ENCODE measurements at regions not wholly inside any gene's neighbourhood (a gene's known extent, or its start where the extent isn't known, plus 50 kb on each side); places are given as distances from the start of the nearest gene placed in this dataset.
"Not testable (repeated sequence)": the region's sequence is repeated elsewhere in the genome, so short reads cannot be mapped to it uniquely, and the experiment has no call there.

DNA sequence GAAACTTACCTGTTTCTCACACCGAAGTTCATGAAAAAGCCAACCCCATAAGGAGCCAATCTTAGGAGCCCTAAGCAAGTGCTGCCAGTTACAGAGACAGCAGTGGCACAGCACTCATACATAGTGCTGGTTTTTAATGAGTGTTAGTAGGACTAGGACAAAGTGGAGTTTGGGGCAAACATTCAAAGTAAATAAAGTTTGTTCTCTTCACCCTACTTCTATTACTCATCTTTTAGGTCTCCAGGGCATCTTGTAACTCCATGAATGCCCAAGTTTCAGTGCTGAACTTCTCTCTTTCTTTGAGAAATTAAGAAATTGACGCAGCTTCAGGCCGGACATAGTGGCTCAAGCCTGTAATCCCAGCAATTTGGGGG, 584.7 kb downstream of the EBF1 start:
- DNase-seq = no peak

DNA sequence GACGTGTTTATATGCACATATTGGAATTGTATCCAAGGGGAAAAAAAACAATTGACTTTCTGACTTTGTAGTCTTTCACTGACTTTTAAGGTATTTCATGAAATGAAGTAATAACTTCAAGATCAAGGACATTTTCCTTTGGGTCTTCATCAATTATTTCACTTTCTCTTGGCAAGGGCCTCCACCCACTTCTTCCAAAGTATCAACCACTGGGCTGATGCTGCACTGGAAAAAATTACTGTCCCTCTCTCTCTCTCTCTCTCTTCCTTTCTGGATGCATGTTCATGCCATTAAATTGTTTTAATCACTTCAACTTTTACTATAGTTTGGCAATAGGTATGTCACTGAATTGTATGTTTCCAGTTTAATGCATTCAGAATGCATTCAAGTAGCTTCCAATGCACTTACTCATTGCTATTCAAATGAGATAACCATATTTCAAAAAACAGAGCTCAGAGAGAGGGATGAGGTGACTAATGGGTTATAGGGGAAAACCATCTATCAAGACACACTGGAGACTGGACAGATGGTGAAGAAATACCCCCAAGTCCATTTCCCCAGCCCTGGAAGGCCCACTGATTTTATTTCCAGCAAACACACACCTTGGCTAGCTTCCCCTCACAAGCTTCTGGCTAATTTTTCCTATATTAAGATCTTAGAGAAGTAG, 585.3 kb downstream of the EBF1 start:
- no peak for DNase-seq

- DNase-seq = no peak
Measured at GRCh38 chr5:158513490-158514318, 586.0 kb downstream of the EBF1 start.

GRCh38 chr5:158511454-158511853, 588.3 kb downstream of the EBF1 start:
- no peak for DNase-seq

DNA sequence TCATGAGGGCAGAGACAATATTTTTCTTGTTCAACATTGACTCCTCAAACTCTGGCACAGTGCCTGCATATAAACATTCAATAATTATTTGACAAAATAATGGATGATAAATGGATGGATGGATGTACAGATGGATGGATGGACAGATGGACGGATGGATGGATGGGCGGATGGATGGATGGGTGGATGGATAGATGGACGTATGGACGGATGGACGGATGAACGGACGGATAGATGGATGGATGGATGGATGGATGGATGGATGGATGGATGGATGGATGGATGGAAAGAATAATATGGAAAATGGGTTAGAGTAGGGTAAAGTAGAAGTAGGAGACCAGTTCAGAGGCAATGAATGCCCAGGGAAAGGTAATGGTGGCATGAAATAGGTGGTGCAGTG, 589.2 kb downstream of the EBF1 start:
- DNase-seq = no peak

- no peak for DNase-seq
Measured at GRCh38 chr5:158506648-158507047, 593.1 kb downstream of the EBF1 start.

- no peak for DNase-seq
Measured at GRCh38 chr5:158502686-158503085, 597.0 kb downstream of the EBF1 start.

GRCh38 chr5:158499892-158500418, 599.8 kb downstream of the EBF1 start:
- no peak for DNase-seq

GRCh38 chr5:158499075-158499891, 600.4 kb downstream of the EBF1 start:
- no peak for DNase-seq

DNA sequence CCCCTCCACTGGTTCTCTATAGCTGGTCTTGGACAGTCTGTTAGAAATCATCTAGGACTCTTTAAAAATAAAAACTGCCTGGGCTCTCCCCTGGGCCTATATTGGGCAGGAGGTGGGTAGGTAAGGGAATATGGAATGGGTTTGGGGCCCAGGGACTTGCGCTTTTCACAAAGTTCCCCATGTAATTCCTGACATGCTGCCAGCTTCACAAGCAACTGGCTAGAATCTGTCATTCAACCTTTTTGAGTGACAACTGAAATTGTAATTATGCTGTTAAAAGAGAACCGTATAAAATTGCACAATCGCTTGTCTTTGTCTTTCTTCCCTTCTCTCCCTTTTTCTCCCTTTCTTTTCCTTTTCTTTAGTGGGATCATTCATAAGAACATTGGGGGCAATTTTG, 603.1 kb downstream of the EBF1 start:
- DNase-seq = no peak

DNA sequence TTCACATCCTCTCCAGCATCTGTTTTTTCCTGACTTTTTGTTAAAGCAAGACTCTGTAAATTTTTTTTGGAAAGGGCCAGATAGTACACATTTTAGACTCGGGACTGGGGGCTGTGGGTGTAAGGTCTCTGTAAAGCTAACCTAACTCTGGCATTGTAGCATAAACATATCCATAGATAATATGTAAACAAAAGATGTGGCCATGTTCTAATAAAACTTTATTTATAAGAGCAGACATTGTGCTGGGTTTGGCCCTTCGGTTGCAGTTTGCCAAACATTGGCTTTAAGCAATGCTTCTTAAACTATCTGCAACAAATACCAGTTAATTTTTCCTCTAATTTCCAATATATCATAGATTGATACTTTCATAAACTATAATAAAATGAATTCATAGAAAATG, 605.2 kb downstream of the EBF1 start:
- DNase-seq = no peak

DNA sequence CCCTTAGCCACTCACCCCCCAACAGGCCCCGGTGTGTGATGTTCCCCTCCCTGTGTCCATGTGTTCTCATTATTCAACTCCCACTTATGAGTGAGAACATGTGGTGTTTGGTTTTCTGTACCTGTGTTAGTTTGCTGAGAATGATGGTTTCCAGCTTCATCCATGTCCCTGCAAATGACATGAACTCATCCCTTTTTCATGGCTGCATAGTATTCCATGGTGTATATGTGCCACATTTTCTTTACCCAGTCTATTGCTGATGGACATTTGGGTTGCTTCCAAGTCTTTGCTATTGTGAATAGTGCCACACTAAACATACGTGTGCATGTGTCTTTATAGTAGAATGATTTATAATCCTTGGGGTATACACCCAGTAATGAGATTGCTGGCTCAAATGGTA, 605.7 kb downstream of the EBF1 start:
- DNase-seq = not testable (repeated sequence)

GRCh38 chr5:158492841-158493242, 606.9 kb downstream of the EBF1 start:
- DNase-seq = no peak

DNA sequence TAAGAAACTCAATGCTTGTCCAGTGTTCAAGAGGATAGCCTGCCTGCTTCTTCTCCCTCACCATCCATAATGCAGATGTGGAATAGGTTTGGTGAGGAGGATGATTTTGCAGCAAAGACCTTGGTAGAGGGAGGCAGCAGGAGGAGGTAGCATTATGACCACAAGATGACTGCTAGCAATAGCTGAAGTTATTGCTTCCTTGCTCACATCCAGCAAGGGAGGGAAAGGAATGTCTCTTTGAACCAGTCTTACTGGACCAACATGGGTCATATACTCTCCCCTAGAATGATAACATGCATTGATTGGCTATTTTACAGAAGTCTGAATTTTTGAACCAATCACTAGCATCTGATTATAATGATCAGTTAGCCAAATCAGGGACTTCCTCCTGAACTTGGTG, 607.6 kb downstream of the EBF1 start:
- no peak for DNase-seq

- no peak for DNase-seq
Measured at GRCh38 chr5:158487664-158488063, 612.1 kb downstream of the EBF1 start.

- DNase-seq = no peak
Measured at GRCh38 chr5:158487156-158487555, 612.6 kb downstream of the EBF1 start.

DNA sequence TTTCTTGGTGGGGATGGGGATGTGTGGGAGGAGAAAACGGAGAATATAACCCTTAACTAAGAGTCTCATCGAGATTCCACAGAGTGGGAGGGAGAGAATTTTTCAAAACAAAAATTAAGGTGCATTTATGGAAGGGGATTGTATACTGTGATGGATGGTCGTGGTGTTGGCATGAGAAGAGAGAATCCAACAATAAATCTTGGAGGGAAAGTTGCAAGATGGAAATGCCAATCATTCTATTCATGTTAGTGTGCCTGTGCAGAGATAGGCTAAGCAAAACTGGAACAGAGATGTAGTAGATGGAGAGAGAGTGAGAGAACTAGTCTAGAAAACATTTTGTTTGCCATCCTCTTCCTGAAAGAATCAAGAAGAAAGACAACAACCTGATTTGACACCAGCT, 613.1 kb downstream of the EBF1 start:
- no peak for DNase-seq

DNA sequence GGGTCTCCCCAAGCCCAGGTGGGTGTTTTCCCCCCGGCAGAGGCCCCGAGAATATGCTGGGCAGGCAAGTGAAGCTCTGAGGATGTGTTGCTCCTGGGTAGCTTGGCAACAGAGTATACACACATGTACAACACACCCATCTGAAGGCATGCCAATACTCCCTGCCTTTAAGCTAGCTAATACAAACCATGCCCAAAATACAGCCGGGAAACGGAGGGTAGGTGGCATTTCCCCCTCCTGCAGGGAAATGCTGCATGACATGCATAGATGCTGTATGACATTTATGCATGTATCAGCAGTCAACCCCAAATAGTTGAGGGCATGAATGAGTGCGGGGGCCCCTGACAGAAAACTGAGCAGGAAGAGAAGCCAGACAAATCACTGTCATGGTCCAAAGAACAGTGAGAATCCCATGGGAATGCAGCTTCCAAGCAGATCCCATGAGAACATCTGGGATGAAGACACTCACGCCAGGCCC, 614.1 kb downstream of the EBF1 start:
- DNase-seq = no peak

DNA sequence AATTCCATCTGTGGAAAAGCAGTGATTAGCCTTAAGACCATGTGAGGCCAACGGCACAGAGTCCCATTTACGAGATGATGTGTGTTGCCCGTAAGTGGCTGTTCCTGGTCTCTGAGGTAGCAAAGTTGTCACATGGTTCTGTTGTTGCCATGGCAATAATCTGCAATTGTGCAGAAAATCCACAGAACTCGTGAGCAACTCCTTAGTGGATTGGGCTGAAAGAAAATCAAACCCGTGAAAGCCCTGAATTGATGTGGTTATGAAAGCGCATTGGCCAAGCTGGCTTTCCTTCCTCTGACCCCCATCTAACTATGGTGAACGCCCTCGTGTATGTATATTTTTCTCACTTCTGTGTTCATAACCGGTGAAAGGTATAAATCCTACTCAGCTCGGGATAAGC, 614.7 kb downstream of the EBF1 start:
- no peak for DNase-seq

GRCh38 chr5:158484150-158484549, 615.6 kb downstream of the EBF1 start:
- no peak for DNase-seq

DNA sequence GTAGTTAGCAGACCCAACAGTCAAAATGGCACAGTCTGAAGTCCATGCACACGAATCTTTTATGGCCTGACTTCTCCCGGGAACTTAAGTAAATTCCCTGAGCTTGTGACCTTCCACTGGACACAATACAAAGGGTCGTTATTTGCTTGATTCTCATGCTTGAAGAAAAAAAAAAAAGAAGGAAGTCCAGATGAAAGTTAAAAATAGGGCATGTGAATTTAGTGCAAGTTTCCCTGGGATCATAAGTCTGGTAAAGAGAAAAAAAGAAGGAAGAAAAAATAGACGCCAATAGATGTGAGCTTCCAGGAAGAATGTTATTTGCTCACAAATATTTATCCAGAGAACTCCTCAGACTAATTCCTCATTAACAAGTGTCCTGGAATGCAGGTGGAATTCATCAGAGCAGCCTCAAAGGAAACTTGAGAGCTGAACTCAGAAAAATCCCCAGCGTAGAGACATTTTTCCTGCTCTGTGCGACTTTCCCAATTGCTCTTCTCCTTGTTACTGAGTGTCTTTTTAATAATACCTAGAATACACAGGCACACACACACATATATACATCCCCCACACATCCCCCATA, 616.3 kb downstream of the EBF1 start:
- no peak for DNase-seq

DNA sequence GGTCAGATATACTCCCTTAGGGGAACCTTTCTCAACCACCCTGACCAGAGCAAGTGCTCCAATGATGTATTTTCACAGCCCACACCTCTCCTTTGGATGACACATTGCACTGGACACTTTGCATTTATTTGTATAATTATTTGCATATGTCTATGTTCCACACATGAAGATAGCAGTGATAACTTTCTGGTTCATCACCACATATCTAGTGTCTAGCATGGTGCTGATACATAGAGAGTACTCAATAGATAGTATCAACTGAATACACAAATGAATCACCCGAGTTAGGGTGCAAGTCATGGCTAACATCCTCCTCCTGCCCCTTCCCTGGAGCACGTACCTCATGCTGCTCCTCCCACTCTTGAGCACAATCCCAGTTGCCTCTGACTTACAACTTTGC, 617.6 kb downstream of the EBF1 start:
- DNase-seq = no peak

GRCh38 chr5:158478139-158478538, 619.2 kb upstream of the CLINT1 start:
- no peak for DNase-seq
